ENCODE measurements at regions not wholly inside any gene's neighbourhood (a gene's known extent, or its start where the extent isn't known, plus 50 kb on each side); places are given as distances from the start of the nearest gene placed in this dataset.

DNA sequence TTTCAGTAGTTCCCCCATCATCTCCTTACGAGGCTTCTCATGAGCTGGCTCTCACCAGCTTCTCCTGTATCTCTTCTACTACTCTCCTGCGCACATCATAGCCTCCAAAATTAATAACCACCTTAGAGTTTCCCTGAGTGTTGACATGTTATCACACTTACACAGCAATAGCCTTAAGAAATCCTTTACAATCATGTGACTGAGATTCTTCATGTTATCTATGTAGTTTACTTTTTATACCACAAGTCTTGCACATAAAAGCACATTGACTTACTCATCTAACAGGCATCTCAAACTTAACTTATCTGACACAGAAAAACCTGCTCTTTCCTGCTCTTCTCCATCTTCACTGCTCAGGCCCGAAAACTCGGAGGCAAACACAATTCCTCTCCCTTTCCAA lies 103.7 kb upstream of the TAB2 start:
- no peak for DNase-seq (ENCODE audit: low read depth)

DNA sequence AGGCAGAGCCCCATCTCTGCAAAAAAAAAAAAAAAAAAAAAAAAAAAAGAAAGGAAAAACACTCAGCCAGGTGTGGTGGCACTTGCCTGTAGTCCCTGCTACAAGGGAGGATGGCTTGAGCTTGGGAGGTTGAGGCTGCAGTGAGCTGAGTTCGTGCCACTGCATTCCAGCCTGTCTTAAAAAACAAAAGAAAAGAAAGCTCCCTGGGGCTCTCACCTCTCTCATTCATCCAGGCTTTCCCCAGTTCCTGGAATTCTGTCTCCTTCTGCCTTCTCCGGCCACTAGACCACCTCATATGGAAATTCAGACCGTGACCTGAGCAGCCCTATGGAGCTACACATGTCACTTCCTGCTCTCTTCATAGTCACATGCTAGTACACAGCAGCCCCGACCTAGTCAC lies 101.1 kb upstream of the TAB2 start:
- DNase-seq (ENCODE audit: low read depth) = no peak

DNA sequence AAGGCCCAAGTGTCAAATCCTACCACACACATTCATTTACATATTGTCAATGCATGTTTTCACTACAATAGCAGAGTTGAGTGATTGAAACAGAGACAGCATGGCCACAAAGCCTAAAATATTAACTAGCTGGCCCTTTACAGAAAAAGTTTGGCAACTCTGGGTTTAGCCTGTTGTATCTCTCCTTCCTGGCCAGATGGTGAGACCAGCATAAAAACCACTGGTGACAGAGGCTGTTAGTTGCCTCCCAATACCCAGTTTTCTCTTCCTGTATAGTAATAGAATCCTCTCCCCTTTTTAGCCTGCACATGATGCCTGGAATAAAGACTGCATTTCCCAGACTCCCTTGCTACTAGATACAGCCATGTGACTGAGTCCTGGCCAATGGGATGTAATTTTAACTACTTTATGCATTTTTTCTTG lies 100.0 kb upstream of the TAB2 start:
- no peak for DNase-seq (ENCODE audit: low read depth)

DNA sequence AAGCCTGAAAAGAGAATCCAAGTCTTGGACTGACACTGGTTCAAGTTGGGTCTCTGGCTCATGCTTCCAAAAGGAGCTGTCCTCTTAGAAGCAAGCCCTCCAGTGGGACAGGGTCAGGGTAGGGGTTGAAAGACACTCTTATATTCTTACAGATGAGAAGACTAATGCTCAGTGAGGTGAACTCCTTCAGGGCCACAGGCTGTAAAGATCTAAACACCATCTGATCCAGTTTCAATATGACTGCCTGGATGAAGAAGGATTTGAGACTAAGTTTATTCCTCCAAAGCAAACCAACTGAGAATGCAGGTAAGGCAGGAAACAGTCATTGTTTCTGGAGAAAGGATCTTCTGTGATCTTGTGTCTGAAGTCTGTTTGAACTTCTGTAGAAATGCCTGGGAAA lies 99.0 kb upstream of the TAB2 start:
- DNase-seq (ENCODE audit: low read depth) = no peak

DNA sequence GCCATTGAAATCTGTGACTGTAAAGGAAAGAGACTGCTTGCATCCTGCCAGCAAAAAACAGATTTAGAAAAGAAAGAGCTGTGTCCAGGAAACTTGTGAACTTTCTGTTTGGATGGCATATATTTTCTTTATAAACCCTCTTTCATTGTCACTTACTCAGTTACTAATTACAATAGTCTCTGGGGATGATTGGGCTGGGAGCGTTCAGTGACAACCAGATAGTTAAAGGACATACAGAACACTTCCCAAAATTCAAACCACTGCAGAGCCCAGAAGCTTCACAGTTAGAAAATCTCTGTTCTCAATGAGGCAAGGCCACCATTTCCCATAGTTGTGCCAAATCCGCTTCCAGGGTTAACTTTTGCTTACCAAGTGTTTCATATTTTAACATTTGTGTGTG lies 98.6 kb upstream of the TAB2 start:
- no peak for DNase-seq (ENCODE audit: low read depth)

DNA sequence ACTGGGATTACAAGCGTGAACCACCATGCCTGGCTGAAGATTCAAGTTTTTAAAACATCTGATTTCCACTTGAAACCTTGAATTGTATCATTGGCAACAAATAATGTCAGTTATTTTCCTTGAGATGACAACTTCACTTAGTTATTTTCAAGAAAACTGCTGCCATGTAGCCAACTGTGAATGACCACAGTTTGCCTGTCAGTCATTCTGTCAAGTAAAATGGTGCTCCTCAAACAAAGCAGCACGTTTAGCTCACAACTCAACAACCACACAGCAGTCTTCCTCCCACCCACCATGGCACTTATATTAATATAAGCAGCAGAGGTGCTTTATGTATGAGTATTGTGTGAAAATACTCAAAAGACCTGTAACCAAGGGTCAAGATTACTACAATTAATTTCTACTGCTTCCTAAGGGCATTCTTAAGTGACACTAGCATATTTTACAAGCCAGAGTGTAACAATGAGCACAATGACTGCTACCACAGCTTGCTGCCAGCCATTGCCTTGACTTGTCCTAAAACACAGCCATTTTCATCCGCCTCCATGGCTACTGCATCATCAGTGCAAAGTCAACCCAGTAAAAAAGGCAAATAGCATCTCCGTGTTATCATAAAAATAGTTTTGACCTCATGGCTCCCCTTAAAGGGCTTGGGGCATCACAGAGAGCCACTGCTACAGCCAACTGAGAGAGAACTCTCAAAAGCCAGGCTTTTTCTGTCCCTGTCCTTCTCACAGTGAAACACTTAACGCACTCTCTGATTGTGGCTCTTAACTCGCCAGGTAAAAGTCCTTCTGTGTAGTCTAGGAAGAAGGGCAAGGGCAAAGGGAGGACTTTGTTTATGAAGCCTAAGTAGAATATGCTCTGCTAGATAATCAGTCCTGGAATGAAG lies 96.4 kb upstream of the TAB2 start:
- DNase-seq (ENCODE audit: low read depth) = no peak

DNA sequence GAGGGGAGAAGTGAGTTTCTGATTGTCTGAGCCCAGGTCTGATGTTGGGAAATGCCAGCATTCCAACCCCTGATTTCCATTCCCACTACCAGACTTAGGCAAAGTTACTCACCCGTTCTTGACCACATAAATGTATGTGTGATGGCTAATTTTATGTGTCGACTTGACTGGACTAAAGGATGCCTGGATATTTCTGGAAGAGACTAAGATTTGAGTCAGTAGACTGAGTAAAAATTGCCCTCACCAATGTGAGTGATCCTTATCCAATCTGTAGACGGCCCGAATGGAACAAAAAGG lies 95.8 kb upstream of the TAB2 start:
- DNase-seq (ENCODE audit: low read depth) = no peak

DNA sequence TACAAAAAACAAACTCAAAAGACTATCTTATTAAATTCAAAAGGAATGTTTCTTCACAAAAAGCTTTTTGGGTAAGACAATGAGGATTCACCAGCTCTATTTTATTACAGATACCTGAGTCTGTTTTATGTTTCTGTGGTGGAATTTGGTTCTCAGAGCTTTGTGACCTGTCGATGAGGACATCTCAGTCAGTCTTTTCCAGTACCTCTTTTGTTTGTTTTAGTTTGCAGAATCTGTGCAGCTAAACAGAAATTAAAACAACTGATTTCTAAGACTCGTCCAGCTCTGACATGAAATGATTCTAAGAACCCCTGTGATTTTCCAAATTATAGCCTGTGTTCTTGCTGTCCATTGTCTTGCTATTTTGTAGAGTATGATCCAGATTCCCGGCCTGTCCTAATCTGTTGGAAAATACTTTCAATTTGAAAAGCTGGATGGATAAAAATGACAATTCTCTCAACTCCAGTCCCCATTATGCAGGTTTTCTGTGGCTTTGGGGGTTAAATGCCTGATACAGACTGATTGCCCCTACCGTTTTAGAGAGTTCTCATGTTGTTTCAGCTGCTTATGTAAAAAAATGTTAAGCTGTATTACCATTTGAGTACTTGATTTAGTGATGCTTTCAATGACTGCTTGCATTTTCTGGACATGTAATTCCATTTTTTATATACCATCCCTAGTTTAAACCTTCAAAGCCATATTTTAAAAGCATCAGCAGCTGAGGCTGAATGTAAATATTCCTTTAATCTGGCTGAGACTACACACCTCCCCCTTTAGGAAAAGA lies 94.2 kb upstream of the TAB2 start:
- no peak for DNase-seq (ENCODE audit: low read depth)

DNA sequence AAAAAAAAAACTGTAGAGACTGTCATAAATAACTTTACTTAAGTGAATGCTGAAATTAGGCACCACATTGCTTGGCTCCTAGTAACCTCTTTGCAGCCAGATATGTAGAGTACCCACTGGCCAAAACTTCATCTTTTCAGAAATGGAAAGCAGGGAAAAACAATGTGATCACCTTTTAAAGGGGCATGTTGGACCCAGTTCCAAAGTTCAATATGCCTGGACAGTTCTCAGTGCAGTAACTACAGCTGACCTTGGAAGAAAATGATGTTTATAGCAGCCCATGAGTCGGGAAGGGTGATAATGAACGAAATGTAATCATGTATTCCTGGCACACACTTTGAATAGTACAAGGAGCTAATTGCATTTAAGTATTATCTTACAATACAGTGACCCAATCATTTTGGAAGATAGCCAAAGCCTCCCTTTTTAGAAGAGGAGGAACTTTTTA lies 93.6 kb upstream of the TAB2 start:
- DNase-seq (ENCODE audit: low read depth) = no peak

DNA sequence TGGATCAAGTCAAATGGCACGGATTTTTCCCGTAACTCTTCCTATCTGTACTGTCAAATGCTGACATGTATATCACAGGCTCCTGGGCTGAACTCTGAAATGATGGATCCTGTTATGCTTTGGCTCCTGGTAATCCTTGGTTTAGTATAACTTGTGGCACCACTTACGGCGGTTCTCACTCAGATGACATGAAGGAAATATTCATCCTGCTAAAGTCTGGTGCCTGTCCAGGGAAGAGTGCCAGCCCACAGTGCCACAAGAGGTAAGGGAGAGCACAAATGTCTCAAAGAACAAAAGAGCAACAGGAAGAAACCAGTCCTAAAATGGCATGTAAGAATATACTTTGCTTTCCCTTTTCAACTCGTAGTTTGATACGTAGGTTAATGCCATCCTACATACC lies 93.1 kb upstream of the TAB2 start:
- no peak for DNase-seq (ENCODE audit: low read depth)

DNA sequence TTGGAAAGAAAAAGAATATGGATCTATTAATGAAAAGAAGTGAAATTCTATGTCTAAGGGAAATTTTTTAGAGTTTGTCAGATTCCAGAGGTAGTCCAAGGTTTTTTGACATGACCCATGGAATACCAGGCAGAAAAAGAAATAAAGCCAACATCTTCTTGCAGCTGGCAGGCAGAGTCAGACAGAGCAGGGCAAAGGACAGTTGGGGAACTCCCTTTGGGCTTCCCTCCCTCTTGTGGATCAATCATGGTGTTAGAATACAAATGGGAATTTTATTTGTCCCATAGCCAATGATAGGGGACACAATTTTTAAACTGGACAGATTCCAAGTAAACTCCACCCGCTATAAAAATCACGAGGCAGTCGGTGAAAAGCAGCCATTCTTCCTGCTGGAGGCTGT lies 92.1 kb upstream of the TAB2 start:
- no peak for DNase-seq (ENCODE audit: low read depth)

DNA sequence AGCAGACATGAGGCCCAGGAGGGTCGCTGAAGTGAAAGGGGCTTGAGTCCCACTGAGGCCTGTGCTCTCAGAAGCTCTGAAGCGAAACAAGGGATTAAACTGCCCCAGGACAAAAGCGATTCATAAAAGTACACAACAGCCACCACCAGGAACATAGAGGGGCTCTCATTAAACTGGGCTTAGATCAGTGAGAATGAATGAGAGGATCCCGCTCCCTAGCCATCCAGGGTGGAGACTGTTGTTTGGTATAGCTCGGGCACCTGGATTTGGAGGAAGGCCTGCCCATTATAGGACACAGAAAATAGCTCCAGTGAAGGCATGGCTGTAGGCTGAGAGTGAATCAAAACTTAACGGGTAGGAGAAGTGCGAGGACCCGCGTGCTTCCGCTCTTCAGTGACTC lies 91.6 kb upstream of the TAB2 start:
- no peak for DNase-seq (ENCODE audit: low read depth)

DNA sequence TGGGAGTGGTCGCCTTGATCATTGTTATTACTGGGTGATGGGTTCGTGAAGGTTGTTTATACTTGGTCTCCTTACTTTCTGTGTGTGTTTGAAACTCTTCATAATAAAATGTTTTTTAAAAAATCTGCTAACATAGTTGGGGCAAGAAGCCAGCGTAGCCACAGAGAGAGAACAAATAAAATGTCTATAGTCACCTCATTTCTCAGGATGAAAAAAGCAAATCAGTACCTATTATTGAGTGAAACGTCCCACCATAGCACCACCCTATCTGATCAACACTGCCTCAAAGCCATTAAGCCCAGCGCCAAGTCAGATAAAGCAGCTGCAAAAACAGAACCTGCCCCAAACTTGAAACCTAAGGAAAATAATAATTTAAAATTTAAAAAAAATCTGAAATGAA lies 89.7 kb upstream of the TAB2 start:
- DNase-seq (ENCODE audit: low read depth) = no peak

DNA sequence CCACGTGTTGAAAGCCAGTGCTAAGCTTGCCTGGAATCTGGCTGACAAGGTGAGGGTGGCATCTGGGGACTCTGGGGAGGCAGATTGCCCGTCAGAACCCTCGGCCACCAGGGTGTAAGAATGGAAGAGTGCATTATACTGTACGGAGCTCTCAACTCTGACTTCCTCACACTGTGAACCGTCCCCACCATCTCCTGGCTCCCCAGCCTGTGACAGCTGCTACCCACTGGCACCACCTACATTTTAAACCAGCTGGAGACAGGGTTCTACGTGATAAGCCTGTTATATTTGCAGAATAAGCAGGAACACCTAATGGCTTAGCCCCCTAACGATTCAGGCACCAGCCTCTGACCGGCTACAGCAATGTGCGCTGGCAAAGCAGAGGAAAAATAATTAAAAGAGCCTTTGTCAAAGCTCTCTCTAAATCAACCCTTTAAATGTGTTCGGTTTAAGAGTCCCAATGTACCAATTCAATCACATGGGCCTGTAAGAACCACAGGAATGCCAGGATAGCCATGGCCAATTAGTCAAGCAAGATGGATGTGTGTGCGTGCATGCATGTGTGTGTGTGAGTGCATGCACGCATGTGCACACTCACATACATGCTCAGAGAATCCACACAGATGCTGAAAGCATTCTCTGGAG lies 89.1 kb upstream of the TAB2 start:
- peak; percentile 41 for DNase-seq (ENCODE audit: low read depth)

DNA sequence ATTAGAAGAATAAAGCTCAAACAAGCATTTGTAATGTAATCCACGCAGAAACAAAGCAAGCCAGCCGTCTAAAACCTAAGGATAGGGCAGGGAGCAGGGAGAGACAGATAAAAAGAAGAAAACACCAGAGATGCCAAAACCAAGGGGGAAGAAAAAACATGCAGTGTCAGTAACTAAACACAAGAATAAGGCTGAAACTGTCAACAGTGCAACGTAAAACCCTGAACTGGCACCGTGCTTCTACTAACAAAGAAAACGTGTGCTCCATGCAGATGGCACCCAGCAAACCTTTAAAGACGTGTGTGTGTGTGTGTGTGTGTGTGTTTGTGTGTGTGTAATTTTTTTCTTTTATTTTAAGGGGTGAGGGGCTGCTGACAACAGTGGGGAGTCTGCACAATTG lies 88.4 kb upstream of the TAB2 start:
- no peak for DNase-seq (ENCODE audit: low read depth)

DNA sequence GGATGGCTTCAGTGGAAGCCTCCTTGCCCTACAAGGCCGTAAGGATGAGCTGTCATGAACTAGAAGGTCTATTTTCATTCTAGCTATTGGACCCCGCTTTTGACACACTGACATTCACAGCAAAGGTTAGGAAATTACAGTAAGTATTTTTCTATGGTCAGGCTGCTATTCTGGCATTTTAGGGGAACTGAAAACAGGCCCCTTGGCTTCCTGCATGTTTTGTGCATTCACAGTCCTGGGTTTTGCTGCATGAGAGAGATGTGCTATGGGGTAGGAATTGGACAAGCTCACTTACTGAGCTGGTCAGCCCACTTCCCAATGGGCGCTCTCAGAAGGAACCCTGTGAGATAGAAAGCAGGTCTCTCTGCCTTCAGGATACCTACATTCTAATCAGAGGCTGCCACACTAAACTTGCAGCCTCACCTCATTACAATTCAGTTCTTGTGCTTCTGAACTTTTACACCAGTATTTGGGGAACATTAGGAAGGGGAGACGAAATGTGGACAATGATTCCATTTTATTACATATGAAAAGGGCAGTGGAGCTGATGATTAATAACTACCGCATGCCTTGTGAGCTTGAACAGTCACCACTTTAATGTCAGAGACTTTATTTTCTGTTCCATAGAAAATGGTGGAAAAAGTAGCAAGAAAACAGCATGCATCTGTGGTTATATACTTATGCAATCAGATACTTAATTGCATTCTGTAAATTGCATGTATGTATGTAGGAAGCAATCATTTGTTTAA lies 86.6 kb upstream of the TAB2 start:
- no peak for DNase-seq (ENCODE audit: low read depth)

DNA sequence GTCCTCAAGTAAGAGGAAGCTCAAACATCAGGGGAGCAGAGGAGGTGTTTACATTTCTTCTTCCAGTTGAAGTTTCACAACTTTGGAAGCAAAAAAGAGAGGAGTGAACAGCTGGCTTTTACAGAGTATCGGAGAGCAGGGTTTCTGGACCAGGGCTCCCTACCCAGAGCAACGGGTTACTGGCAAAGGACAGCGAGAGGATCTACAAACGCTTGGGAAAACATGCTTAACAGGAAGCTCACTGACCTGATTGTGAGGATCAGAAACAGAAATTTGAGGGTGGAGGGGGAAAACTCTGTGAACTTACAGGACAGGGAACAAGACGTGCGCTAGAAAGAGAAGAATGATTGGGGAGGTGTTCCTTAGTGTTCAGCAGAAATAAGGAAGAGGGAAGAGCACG lies 85.7 kb upstream of the TAB2 start:
- DNase-seq (ENCODE audit: low read depth) = no peak

DNA sequence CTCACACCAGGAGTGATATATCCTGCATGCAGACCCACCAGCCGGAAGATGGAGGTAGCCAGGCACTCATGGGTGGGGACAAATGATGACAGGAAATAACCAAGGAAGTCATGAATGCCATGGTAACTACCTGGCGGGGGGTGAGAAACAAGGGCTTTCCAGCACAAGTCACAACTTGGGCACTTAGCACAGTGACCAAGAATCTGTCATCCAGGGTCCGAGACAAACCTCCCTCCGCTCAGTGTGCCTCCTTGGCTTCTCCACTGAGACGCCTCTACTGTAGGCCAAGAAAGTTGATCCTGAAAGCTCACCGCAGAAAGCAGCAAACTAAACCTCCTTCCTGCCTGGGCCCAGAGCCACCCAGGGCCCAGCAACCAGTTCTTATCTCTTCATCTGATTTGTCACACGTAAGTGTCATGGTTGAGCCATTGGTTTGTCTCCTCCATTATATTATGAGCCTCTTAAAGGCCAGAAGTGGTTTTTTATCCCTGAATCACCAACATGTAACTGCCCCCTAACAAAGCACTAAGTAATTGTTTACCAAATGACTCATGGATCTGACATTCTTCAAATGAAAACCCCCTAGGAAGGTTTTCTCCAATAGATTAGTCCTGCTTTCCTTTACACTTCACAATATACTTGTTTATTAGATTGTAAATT lies 84.3 kb upstream of the TAB2 start:
- DNase-seq (ENCODE audit: low read depth) = peak; percentile 30

DNA sequence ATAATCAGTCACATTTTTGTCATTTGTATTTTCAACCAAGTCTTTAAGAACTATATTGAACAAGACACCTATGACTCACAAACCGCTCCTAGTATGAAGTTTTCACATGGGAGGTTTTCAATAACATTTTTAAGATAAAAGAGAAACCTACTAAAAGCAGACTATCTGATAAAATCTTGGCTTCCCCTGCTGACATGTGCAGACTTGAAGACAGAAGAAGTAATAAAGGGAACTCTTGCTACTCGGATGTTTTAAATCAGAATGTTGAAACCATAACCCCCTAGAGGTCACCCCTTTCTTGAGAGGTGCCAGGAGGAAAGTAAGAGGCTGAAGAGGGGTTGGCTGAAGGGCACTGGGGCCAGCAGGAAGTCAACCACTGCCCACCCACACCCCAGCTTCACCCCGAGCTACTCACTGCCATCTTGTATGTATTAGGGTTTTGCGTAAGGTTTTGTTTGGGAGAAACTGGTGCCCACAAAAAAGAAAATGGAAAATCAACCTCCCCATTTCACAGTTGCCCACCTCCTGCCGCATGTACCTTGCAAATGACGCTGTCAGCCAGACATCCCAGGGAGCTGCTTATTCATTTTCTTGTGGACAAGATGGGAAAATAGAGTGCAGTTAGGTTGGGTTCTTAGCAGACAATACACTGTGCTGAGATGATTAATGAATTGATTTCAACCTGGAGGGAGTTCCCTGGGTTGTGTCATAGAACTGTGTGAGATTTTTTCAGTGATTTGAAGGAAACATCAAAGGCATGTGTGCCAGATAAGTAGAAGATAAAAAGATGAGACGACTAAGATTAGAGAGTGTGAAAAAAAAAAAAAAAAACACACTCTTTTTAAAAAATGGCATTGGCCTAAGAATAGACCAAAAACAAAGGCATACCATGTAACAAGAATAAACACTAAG lies 83.2 kb upstream of the TAB2 start:
- no peak for DNase-seq (ENCODE audit: low read depth)

DNA sequence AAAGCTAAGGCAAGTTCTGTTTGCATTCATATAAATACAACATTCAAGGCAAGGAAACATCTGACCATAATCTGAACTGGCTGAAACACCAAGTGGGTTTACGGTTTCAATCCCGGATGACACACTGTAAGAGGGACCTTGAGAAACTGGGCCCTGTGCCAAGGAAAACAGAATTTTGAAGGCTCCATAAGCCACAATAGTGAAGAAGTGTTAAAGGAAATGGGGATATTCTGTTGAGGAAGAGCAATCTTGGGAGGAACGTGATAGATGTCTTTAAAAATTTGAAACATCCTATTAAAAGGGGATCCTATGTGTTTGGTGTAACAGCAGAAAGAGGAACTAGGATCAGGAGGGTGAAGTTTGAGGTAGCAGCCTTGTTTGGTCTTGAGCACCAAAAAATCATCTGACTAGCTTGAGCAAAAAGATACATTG lies 82.4 kb upstream of the TAB2 start:
- DNase-seq (ENCODE audit: low read depth) = peak; percentile 79

All from myocyte (in vitro differentiated cells).